ENCODE measurements at regions not wholly inside any gene's neighbourhood (a gene's known extent, or its start where the extent isn't known, plus 50 kb on each side); places are given as distances from the start of the nearest gene placed in this dataset.

GRCh38 chr1:73778471-73778870, 419.5 kb downstream of the LRRIQ3 start:
- Mint-ChIP-seq H3K27me3 (ENCODE audit: low read depth) (no peaks in the 10 kb centered on the region), H3K9me3 (no peaks in the 10 kb centered on the region), H3K4me1 (no peaks in the 10 kb centered on the region), H3K4me3 (no peak overlapping the region), H3K36me3 (ENCODE audit: low read depth) (no peaks in the 10 kb centered on the region), H3K27ac (ENCODE audit: unreplicated experiment) (no peak overlapping the region)
- no peak for DNase-seq (ENCODE audit: low read depth, low spot score)
- no peak for TF ChIP-seq CTCF (conservative IDR thresholded peaks at IDR 0.05)

GRCh38 chr1:73775896-73776295, 422.1 kb downstream of the LRRIQ3 start:
- DNase-seq (ENCODE audit: low read depth, low spot score) = no peak
- Mint-ChIP-seq H3K4me3 (no peak overlapping the region), H3K4me1 (no peaks in the 10 kb centered on the region), H3K9me3 (no peaks in the 10 kb centered on the region), H3K27me3 (ENCODE audit: low read depth) (no peaks in the 10 kb centered on the region), H3K27ac (ENCODE audit: unreplicated experiment) (no peak overlapping the region), H3K36me3 (ENCODE audit: low read depth) (no peaks in the 10 kb centered on the region)
- no peak for TF ChIP-seq CTCF (conservative IDR thresholded peaks at IDR 0.05)

- TF ChIP-seq CTCF (conservative IDR thresholded peaks at IDR 0.05) = no peak
- no peaks in the 10 kb centered on the region for H3K36me3 Mint-ChIP-seq (ENCODE audit: low read depth)
- DNase-seq (ENCODE audit: low read depth, low spot score) = no peak
- H3K27me3 Mint-ChIP-seq (ENCODE audit: low read depth) = no peaks in the 10 kb centered on the region
- H3K4me1 Mint-ChIP-seq = no peaks in the 10 kb centered on the region
- no peak overlapping the region for H3K4me3 Mint-ChIP-seq
- H3K9me3 Mint-ChIP-seq = no peaks in the 10 kb centered on the region
- no peak overlapping the region for H3K27ac Mint-ChIP-seq (ENCODE audit: unreplicated experiment)
These were observed 425.0 kb downstream of the LRRIQ3 start for GRCh38 chr1:73772941-73773340.

- Mint-ChIP-seq H3K27me3 (ENCODE audit: low read depth) (no peaks in the 10 kb centered on the region), H3K4me3 (no peak overlapping the region), H3K27ac (ENCODE audit: unreplicated experiment) (no peak overlapping the region), H3K36me3 (ENCODE audit: low read depth) (no peaks in the 10 kb centered on the region), H3K4me1 (no peaks in the 10 kb centered on the region), H3K9me3 (no peaks in the 10 kb centered on the region)
- no peak for TF ChIP-seq CTCF (conservative IDR thresholded peaks at IDR 0.05)
- DNase-seq (ENCODE audit: low read depth, low spot score) = no peak
These were observed 426.6 kb downstream of the LRRIQ3 start for GRCh38 chr1:73771396-73771795.

- TF ChIP-seq CTCF (conservative IDR thresholded peaks at IDR 0.05) = no peak
- H3K9me3 Mint-ChIP-seq = no peaks in the 10 kb centered on the region
- H3K4me1 Mint-ChIP-seq = no peaks in the 10 kb centered on the region
- no peak overlapping the region for H3K4me3 Mint-ChIP-seq
- H3K27ac Mint-ChIP-seq (ENCODE audit: unreplicated experiment) = peak overlapping the region; percentile 78
- no peaks in the 10 kb centered on the region for H3K36me3 Mint-ChIP-seq (ENCODE audit: low read depth)
- H3K27me3 Mint-ChIP-seq (ENCODE audit: low read depth) = no peaks in the 10 kb centered on the region
- DNase-seq (ENCODE audit: low read depth, low spot score) = no peak
These were observed 427.7 kb downstream of the LRRIQ3 start for GRCh38 chr1:73770109-73770905.

Data from neural crest cell (in vitro differentiated cells).